Testis (tissue), 2 donors: ENCODE measurements at regions not wholly inside any gene's neighbourhood (a gene's known extent, or its start where the extent isn't known, plus 50 kb on each side); places are given as distances from the start of the nearest gene placed in this dataset.

Source experiments
- DNase-seq: peaks from one replicate; pipeline ENCODE4 v3.0.0-alpha.2; 2019
- H3K27ac ChIP-seq, 2 donors: fragments of 200-600 bp; sonication (generic); one replicate each; pipeline ENCODE4 v1.5.1; 2019
- H3K27me3 ChIP-seq: fragments of 200-600 bp; sonication (generic); one replicate; pipeline ENCODE4 v1.5.1; 2019
- H3K36me3 ChIP-seq: fragments of 200-600 bp; sonication (generic); one replicate; pipeline ENCODE4 v1.5.1; 2017; ENCODE audit warnings: low read depth; ENCODE audit errors: missing control alignments
- H3K4me1 ChIP-seq: fragments of 200-600 bp; sonication (generic); one replicate; pipeline ENCODE4 v1.5.1; 2019
- H3K4me3 ChIP-seq, 2 donors: fragments of 200-600 bp; sonication (generic); one replicate each; pipeline ENCODE4 v1.5.1; 2017 to 2019
- H3K9me3 ChIP-seq: fragments of 200-600 bp; sonication (generic); one replicate; pipeline ENCODE4 v1.5.1; 2017
- POLR2A ChIP-seq: fragments of 450-650 bp; IDR thresholded peaks from one replicate; pipeline ENCODE4 v1.6.1; 2017; ENCODE audit warnings: antibody characterized with exemption, mild to moderate bottlenecking, moderate library complexity
- WGBS, 2 donors: methylation state at CpG; one replicate each; pipeline ENCODE4 v1.1.5; 2018; 5-methylcytosine and 5-hydroxymethylcytosine counted together
- intact Hi-C: fragments of 100-400 bp; cut with DNase I; formaldehyde crosslinking; loops from one replicate; pipeline ENCODE4 v1.15.1; 2023; ENCODE audit warnings: low total_unique reads
- TF ChIP-seq, protein P1 (sequence below), 3 experiments: fragments of 450-650 bp in 2 of 3; fragments of 200-600 bp in 1 of 3; sonication (generic) in 1 of 3; IDR thresholded peaks; one replicate each; pipeline ENCODE4 v1.5.1; 2016 to 2019; ENCODE audit warnings: antibody characterized with exemption in 3 of 3, mild to moderate bottlenecking in 2 of 3, moderate library complexity in 1 of 3

DNA sequence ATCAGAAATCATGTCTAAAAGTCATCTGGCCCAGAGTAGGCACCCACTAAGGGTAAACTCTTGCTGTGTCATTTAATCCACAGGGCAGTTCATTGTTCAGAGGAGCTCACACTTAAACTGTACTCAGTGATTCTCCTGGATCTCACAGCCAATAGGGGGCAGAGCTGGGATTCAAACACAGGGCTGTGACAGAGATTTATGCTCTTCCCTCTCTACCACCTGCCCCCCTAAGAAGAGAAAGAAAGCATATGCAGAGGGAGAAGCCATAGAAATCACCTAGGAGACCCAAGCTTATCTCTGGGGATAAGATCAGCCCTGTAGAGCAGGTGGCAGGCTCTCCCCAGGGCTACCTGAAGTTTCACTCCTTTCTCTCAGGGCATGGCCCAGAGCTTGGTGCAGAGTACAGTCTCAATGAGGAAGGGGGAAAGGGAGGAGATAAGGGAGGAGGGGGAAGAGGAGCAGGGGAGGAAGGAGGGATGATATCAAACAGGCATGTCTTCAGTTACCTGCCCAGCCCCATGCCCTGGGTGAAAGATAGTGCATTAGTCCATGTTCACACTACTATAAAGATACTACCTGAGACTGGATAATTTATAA, 51.8 kb upstream of the ADPGK start:
- no peaks in the 10 kb centered on the region for H3K4me1 ChIP-seq
- no peaks in the 10 kb centered on the region for H3K36me3 ChIP-seq
- no peaks in the 10 kb centered on the region for H3K27me3 ChIP-seq
- H3K4me3 ChIP-seq: no peak overlapping the region
- intact Hi-C loops: no loop called here
- no peak for TF ChIP-seq POLR2A
- TF ChIP-seq, protein P1, sequence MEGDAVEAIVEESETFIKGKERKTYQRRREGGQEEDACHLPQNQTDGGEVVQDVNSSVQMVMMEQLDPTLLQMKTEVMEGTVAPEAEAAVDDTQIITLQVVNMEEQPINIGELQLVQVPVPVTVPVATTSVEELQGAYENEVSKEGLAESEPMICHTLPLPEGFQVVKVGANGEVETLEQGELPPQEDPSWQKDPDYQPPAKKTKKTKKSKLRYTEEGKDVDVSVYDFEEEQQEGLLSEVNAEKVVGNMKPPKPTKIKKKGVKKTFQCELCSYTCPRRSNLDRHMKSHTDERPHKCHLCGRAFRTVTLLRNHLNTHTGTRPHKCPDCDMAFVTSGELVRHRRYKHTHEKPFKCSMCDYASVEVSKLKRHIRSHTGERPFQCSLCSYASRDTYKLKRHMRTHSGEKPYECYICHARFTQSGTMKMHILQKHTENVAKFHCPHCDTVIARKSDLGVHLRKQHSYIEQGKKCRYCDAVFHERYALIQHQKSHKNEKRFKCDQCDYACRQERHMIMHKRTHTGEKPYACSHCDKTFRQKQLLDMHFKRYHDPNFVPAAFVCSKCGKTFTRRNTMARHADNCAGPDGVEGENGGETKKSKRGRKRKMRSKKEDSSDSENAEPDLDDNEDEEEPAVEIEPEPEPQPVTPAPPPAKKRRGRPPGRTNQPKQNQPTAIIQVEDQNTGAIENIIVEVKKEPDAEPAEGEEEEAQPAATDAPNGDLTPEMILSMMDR (IDR thresholded peaks at IDR 0.05): peak in 1 of 3 experiments; percentile 6
- DNase-seq: peak; percentile 17
- H3K27ac ChIP-seq: no peak overlapping the region
- no peaks in the 10 kb centered on the region for H3K9me3 ChIP-seq

DNA sequence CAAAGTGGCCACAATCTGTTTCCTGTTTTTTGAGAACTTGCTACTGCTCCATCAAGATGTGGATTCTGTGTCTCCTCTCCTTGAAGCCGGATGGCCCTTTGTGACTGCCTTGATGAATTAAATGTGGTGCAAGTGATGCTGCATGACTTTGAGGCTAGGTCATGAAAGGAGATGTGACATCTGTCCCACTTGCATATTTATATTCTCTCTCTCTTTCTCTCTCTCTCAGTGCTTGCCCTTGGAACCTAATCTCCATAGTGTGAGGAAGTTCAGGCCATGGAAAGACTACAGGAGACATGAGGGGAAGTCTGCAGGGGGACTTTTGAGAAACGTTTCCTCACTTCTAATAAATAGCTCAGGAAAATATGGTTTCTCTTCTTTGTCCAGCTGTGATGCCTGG, 50.0 kb upstream of the ADPGK start:
- Histone ChIP-seq H3K27ac (no peak overlapping the region), H3K9me3 (no peaks in the 10 kb centered on the region), H3K27me3 (no peaks in the 10 kb centered on the region), H3K36me3 (no peaks in the 10 kb centered on the region), H3K4me3 (no peak overlapping the region), H3K4me1 (no peaks in the 10 kb centered on the region)
- DNase-seq: no peak
- intact Hi-C loops: no loop called here
- TF ChIP-seq, protein P1 (IDR thresholded peaks at IDR 0.05): no peak
- no peak for TF ChIP-seq POLR2A
- WGBS, 2 donors: 71 to 72% methylated on average over 2 of the region's 2 CpGs
